ENCODE measurements at regions not wholly inside any gene's neighbourhood (a gene's known extent, or its start where the extent isn't known, plus 50 kb on each side); places are given as distances from the start of the nearest gene placed in this dataset.

DNA sequence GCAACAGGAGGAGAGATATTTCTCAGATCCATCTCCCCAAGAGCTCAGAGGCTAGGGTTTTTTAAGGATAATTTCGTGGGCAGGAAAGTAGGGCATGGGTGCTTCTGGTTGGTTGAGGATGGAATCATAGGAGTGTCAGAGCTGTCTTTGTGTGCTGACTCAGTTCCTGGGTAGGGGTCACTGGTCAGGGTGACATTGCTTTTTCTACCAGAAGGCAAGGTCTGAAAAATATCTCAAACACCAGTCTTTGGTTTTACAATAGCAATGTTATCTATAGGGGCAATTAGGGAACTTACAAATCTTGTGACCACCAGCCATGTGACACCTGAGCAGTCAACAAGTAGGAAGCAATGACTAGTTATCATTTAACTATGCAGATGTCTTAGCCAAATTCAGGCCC lies 82.9 kb upstream of the DYNLRB2 start:
- Histone ChIP-seq H2AFZ (ENCODE audit: low read depth, low read length, severe bottlenecking) (no peak overlapping the region), H3F3A (ENCODE audit: insufficient read depth) (no peaks in the 10 kb centered on the region), H4K20me1 (ENCODE audit: low read depth, low read length) (no peaks in the 10 kb centered on the region), H3K9me3 (ENCODE audit: insufficient read depth, low read length) (no peaks in the 10 kb centered on the region), H3K27me3 (ENCODE audit: low read length) (no peaks in the 10 kb centered on the region), H3K36me3 (ENCODE audit: low read length) (no peaks in the 10 kb centered on the region), H3K4me2 (ENCODE audit: low read depth, low read length, poor library complexity, severe bottlenecking) (no peak overlapping the region), H3K27ac (ENCODE audit: low read depth, low read length) (no peak overlapping the region), H3K79me2 (ENCODE audit: insufficient read depth, low read length) (no peaks in the 10 kb centered on the region), H3K4me3 (ENCODE audit: insufficient read depth, low read length, poor library complexity, severe bottlenecking) (no peak overlapping the region), H3K9me2 (replicated peaks; ENCODE audit: insufficient read depth, low read length) (no peaks in the 10 kb centered on the region), H3K9ac (ENCODE audit: low read length) (no peak overlapping the region)
- no peak for TF ChIP-seq EZH2phosphoT487 (conservative IDR thresholded peaks at IDR 0.05; ENCODE audit: low read length)
- TF ChIP-seq, protein P1, sequence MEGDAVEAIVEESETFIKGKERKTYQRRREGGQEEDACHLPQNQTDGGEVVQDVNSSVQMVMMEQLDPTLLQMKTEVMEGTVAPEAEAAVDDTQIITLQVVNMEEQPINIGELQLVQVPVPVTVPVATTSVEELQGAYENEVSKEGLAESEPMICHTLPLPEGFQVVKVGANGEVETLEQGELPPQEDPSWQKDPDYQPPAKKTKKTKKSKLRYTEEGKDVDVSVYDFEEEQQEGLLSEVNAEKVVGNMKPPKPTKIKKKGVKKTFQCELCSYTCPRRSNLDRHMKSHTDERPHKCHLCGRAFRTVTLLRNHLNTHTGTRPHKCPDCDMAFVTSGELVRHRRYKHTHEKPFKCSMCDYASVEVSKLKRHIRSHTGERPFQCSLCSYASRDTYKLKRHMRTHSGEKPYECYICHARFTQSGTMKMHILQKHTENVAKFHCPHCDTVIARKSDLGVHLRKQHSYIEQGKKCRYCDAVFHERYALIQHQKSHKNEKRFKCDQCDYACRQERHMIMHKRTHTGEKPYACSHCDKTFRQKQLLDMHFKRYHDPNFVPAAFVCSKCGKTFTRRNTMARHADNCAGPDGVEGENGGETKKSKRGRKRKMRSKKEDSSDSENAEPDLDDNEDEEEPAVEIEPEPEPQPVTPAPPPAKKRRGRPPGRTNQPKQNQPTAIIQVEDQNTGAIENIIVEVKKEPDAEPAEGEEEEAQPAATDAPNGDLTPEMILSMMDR (IDR thresholded peaks at IDR 0.05; ENCODE audit: insufficient read depth, low read length, poor library complexity, severe bottlenecking), result no peak

DNA sequence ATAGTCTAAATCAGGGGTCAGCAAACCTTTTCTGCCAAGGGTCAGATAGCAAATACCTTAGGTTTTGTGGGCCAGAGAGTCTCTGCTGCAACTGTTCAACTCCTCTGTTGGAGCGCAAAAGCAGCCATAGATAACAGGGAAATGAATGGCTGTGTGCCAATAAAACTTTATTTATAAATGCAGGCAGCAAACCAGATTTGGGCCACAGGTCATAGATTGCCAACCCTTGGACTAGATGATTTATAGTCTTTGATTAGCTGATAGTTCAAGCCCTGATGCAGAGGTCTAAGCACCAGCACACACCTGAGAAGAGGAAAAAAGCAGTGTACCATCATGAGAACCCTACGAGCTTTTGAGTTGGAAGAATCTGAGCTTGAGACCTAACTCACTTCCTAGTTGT lies 86.0 kb upstream of the DYNLRB2 start:
- Histone ChIP-seq H3K9ac (ENCODE audit: low read length) (no peak overlapping the region), H4K20me1 (ENCODE audit: low read depth, low read length) (no peaks in the 10 kb centered on the region), H3K36me3 (ENCODE audit: low read length) (no peaks in the 10 kb centered on the region), H3K27me3 (ENCODE audit: low read length) (no peaks in the 10 kb centered on the region), H3F3A (ENCODE audit: insufficient read depth) (no peaks in the 10 kb centered on the region), H3K4me2 (ENCODE audit: low read depth, low read length, poor library complexity, severe bottlenecking) (no peak overlapping the region), H3K9me2 (replicated peaks; ENCODE audit: insufficient read depth, low read length) (no peaks in the 10 kb centered on the region), H3K4me3 (ENCODE audit: insufficient read depth, low read length, poor library complexity, severe bottlenecking) (no peak overlapping the region), H2AFZ (ENCODE audit: low read depth, low read length, severe bottlenecking) (no peak overlapping the region), H3K9me3 (ENCODE audit: insufficient read depth, low read length) (no peaks in the 10 kb centered on the region), H3K27ac (ENCODE audit: low read depth, low read length) (no peak overlapping the region), H3K79me2 (ENCODE audit: insufficient read depth, low read length) (no peaks in the 10 kb centered on the region)
- TF ChIP-seq, protein P1 (IDR thresholded peaks at IDR 0.05; ENCODE audit: insufficient read depth, low read length, poor library complexity, severe bottlenecking), result no peak

- Histone ChIP-seq H3K9me2 (replicated peaks; ENCODE audit: insufficient read depth, low read length) (no peaks in the 10 kb centered on the region), H3K9me3 (ENCODE audit: insufficient read depth, low read length) (no peaks in the 10 kb centered on the region), H4K20me1 (ENCODE audit: low read depth, low read length) (no peaks in the 10 kb centered on the region), H3F3A (ENCODE audit: insufficient read depth) (no peaks in the 10 kb centered on the region), H3K27me3 (ENCODE audit: low read length) (no peaks in the 10 kb centered on the region), H3K36me3 (ENCODE audit: low read length) (no peaks in the 10 kb centered on the region), H2AFZ (ENCODE audit: low read depth, low read length, severe bottlenecking) (no peak overlapping the region), H3K4me3 (ENCODE audit: insufficient read depth, low read length, poor library complexity, severe bottlenecking) (no peak overlapping the region), H3K27ac (ENCODE audit: low read depth, low read length) (no peak overlapping the region), H3K9ac (ENCODE audit: low read length) (no peak overlapping the region), H3K79me2 (ENCODE audit: insufficient read depth, low read length) (no peaks in the 10 kb centered on the region), H3K4me2 (ENCODE audit: low read depth, low read length, poor library complexity, severe bottlenecking) (no peak overlapping the region)
- no peak for TF ChIP-seq EZH2phosphoT487 (conservative IDR thresholded peaks at IDR 0.05; ENCODE audit: low read length)
- TF ChIP-seq, protein P1 (IDR thresholded peaks at IDR 0.05; ENCODE audit: insufficient read depth, low read length, poor library complexity, severe bottlenecking), result no peak
Observed at GRCh38 chr16:80449392-80449791, 91.4 kb upstream of the DYNLRB2 start.

- Histone ChIP-seq H3K9me2 (replicated peaks; ENCODE audit: insufficient read depth, low read length) (no peaks in the 10 kb centered on the region), H3K9me3 (ENCODE audit: insufficient read depth, low read length) (no peaks in the 10 kb centered on the region), H3K4me3 (ENCODE audit: insufficient read depth, low read length, poor library complexity, severe bottlenecking) (no peak overlapping the region), H2AFZ (ENCODE audit: low read depth, low read length, severe bottlenecking) (no peak overlapping the region), H3F3A (ENCODE audit: insufficient read depth) (no peaks in the 10 kb centered on the region), H4K20me1 (ENCODE audit: low read depth, low read length) (no peaks in the 10 kb centered on the region), H3K27me3 (ENCODE audit: low read length) (no peaks in the 10 kb centered on the region), H3K79me2 (ENCODE audit: insufficient read depth, low read length) (no peaks in the 10 kb centered on the region), H3K9ac (ENCODE audit: low read length) (no peak overlapping the region), H3K27ac (ENCODE audit: low read depth, low read length) (no peak overlapping the region), H3K36me3 (ENCODE audit: low read length) (no peaks in the 10 kb centered on the region), H3K4me2 (ENCODE audit: low read depth, low read length, poor library complexity, severe bottlenecking) (no peak overlapping the region)
- TF ChIP-seq EZH2phosphoT487 (conservative IDR thresholded peaks at IDR 0.05; ENCODE audit: low read length), result no peak
- TF ChIP-seq, protein P1 (IDR thresholded peaks at IDR 0.05; ENCODE audit: insufficient read depth, low read length, poor library complexity, severe bottlenecking), result no peak
Observed at GRCh38 chr16:80447241-80447640, 93.6 kb upstream of the DYNLRB2 start.

All from SU-DHL-6 (cell line).